ENCODE measurements at regions not wholly inside any gene's neighbourhood (a gene's known extent, or its start where the extent isn't known, plus 50 kb on each side); places are given as distances from the start of the nearest gene placed in this dataset.
"Not testable (repeated sequence)": the region's sequence is repeated elsewhere in the genome, so short reads cannot be mapped to it uniquely, and the experiment has no call there.

DNA sequence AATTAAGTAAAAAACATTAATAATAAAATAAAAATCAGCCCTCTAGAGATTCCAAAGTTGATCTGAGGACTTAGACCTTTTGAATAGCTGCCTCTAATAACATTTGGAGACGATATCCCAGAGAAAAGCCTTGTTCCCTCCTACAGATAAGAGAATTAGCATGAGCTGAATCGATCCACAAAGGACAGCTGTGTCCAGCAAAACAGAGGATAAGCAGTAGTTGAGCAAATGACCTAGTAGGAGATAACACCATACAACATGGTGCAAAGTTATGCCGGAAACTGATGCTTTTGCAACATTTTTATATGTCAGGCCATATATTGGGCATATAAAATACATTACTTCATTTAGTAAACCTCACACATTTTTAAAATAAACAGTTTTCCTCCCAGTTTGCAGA lies 212.2 kb upstream of the PRR16 start:
- no peak for DNase-seq

DNA sequence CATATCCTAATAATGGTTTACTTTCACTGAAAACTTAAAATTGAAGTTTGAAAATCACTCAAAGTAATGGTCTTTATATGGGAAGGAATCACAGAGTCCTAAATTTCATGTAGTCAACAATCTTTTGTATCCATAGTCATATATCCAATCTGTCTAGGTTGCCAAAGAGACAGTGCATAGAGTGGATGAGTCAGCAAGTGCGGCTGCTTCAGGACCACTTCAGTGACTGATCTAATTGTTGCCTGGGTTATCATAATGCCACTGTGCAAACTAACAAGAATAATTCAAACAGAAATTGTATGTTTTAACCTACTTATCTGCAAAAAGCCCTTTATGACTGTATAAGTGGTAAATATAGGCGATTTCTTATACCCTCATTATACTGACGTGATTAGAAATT lies 211.3 kb upstream of the PRR16 start:
- DNase-seq: no peak

DNA sequence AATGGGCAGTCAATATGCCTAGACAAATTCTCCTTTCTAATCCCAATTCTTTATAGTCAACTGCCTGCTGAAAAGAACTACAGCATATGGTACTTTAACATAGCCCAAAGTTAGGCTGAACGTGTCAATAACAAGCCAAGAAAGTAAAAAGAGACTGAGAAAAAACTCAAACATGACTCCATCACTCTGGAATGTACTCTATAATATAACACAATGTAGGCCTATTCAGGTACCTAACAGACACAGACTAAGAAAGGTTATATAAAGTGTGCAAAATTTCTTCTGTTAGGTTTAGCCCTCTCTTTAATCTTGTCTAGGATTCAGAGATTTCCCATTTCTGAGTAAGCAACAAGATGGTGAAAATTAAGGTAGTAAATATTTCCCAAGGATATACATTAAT lies 209.7 kb upstream of the PRR16 start:
- no peak for DNase-seq

DNA sequence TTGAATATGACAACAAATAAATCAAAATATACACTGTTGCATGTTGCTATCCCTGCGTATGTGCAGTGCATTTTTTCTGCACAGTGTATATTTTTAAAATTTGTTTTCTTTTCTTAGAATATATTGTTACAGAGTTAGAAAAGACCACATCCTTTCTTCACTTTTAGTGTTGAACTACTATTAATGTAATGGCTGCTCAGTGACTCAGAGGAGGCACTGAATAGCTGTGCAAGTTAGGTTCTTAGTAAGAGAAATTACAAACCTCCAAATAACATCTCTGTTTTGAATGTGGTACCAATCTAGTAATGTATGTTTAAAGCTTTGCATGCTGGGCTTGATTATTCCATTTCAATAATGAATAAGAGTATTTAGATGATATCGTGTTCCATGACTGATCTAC lies 208.9 kb upstream of the PRR16 start:
- DNase-seq: no peak

DNA sequence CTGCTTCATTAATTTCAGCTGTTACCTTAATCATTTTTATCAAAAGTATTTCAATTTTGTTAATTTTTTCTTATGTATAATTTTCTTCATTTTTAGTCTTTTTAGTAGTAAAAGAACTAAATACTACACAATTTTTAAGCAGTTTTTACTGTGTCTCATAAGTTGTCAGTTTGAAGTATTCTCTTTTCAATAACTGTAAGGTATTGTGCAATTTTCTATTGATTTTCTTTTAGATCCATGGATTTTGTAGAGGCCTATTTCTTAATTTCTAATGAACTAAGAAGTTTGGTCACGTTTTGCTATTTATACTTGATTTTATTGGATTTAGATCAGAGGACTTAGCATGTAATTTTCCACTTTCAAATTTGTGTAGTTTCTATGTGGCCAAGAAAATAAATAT lies 207.7 kb upstream of the PRR16 start:
- no peak for DNase-seq

DNA sequence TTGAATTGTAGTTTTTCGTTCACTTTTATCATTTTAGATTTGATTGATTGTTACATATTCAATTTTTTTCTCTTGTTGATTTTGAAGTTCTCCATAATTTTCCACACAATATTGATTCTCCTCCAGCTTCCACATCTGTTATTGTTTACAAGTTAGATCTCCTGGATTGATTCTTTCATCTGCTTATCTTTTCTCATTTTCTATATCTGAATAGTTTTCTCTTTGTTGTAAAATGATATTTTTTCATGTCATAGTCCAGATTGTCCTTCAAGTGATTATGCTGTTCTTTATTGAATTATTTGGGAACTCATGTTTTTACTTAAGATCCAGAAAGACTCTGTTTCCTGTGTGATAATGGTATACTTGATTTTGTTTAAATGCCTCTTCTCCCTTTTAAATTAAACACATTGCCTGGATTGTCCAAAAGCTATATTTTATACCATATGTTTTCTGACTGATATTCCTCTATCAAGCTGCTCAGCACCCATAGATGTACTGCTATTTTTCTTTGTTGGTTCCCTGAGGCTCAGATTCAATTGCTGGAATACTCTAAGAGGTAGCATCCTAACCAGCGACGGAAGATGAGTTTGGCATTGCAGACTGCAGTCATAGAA lies 206.6 kb upstream of the PRR16 start:
- no peak for DNase-seq

DNA sequence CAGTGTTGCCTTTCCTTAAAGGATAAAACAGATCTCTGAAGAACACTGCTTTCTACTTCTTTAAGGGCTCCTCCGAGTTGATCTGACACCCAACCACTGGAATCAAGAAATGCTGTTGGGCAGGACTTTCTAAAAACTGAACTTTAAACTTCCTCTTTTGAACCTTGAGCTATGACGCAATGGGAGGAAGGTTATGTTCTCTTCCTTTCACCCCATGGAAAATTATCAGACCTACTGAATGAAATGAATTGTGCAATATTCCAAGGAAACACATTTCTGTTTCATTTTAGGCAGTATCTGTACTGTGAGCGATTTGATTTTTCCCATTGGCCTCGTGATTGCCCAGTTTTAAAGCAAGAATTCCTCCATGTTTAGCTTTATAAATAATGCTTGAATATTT lies 206.0 kb upstream of the PRR16 start:
- no peak for DNase-seq

DNA sequence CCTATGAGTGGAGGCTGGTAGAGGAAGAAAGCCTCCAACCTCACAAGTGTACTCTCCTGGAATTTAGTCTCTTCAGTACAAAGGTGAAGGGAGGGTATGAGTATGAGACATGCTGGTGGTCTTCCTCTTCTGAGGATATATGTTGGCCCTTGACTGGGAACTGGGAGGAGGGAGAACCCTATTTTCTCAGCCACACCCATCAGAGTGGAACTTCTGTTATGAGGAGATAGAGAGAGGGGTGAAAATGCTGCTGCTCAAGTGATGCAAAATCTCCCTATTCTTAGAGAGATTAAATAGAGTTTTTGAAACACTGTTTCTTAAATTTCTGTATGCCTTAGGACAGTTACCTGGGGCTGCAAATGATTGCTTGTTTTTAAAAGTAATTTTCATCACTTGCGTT lies 203.4 kb upstream of the PRR16 start:
- no peak for DNase-seq

DNA sequence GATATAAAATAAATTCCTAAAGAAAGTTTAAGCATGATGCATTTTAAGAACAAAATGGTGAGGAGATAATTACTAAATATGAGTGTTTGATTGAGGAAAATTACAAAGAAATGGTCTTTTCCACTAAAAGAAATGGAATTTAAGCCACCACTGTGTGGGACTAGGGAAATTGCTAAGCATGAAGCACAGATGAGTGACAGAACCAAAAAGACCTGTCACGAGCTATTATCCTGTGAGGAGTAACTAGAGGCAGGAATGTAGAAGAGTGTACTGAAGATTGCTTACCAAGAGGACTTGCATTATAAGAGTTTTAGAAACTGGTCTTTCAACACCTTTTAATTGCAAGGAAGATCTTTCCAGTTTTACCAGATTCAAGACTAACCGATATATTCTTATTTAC lies 193.6 kb upstream of the PRR16 start:
- no peak for DNase-seq

DNA sequence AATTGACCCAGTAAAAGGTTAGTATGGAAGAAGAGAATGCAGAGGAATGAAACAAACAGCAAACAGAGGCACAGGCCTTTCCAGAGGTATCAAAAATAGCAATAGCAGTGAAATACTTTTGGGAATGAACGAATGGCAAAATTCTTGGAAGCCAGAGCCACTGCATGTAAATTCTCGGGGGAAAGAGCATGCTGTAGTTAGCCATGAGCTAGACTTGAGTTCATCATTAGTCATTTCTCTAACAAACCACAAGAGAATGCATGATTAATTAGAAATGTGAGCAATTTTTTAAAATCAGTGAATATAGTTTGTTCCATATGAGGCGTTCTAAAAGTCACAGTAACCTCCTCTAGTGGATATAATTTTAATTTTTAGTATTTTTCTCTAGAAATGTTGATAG lies 170.3 kb upstream of the PRR16 start:
- no peak for DNase-seq

DNA sequence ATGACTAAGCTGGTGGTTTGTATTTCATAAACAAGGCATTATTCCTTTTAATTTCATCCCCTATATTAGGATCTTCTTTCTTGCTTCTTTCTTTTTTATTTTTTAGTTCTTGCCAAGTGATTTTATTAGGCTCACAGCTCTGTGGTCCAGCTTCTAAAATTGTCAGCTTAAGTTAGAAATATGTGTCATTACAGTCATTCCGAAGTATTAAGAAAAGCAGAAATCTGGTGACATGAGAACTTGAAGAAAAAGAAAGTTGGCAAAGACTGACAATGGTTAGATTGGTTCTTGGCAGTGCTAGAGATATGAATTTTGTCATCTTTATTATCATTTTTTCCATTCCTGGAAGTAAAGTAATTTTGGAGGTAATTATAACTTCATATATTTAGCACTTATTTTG lies 166.5 kb upstream of the PRR16 start:
- DNase-seq: no peak

DNA sequence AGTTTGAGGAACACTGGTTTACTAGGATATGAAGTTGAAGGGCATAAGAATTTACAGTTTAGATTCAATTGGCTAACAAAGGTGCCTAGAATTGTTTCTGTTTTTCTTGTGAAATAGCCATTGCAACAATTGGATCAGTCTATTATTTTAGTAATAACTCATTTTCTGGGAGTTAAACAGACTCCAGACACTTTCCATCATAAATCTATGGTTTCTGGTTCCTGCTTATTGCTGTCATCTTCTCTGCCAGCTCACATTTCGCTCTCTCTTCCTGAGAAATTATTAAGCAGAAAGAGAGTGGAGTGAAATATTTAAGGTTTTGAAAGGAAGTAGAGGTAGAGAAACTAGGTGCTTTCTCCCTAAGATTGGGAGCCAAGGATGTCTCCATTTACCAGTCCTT lies 165.1 kb upstream of the PRR16 start:
- no peak for DNase-seq

DNA sequence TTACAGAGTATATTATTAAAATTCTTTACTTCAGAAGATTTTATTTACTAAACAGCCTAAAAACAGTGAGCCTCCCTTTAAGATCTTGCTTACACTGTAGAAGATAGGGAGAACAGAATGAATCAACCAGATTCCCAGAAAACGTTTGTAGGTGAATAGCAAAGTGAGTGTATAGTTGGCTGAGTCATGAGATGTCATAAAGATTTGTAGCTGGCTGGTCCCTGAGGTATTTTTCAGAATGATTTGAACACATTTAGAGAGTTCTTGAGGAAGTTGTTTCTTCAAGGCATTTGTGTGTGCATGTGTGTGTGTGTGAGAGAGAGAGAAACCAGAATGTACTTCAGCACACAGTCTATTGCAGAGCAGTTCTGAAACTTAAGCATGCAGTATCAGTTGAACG lies 159.4 kb upstream of the PRR16 start:
- no peak for DNase-seq

DNA sequence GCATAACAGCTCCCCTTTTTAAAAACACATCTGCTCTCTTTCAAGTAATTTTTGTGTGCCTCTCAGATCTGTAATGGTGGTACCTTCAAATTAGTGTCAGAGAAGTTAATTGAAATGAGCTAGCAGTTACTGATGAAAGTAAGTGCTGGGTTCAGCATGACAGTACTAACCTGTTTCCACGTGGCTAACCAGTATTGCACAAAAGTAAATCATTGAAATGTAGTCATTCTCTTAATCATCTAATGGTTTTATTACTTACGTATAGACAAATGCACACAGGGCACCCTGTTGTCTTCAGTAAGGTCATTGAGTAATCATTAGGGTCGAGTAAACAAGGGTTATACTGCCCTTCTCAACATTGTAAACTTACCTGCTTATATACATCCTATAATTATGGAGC lies 157.8 kb upstream of the PRR16 start:
- no peak for DNase-seq

DNA sequence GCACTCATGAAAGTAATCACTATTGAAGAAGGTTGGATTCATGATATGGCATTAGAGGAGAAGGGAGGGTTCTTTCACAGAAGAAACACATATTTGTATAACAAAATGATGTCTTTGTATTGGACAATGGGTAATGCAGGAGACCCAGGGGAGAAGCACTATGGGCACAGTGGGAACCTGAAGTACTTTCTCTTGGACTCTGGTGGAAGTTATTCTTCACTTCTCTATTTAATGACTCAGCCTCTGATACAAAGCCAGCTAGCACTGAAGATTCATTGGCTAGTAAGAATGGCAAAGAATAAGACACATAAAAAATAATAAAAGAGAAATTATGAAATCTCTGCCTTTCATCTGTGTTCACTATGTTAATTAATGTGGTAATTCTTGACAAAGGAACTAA lies 149.9 kb upstream of the PRR16 start:
- DNase-seq: no peak

DNA sequence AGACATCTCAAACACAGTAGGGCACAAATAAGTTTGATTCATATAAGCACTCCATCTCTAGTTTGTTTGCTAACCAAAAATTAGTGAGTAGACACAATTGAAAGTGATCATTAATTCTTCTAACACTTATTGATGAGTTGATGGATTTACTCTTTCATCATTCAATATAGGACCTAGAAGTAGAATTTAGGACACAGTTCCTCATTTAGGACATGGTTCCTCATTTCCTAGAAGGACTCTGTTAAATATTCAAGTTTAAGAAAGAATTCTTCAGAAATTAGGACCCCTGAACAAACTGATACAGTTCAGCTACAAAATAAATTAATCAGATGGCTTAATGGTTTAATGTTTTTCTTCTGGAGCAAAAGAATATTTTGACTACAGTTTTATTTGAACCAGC lies 143.5 kb upstream of the PRR16 start:
- DNase-seq: no peak

DNA sequence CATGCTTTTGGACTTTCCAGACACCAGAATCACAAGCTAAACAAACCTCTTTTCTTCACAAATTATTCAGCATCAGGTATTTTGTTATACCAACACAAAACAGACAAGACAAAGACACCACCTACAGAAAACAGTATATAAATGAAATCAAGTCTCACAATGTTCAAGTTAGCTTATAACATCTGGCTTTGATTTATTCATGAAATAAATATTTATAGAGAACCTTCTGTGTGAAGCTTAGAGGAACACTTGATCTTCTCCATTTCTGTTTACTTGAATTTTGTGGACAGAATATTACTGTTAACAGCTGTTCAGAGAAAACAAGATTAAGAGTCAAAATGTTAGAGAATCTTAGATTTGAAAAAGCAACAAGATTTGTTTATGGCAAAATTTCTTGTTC lies 137.4 kb upstream of the PRR16 start:
- no peak for DNase-seq

DNA sequence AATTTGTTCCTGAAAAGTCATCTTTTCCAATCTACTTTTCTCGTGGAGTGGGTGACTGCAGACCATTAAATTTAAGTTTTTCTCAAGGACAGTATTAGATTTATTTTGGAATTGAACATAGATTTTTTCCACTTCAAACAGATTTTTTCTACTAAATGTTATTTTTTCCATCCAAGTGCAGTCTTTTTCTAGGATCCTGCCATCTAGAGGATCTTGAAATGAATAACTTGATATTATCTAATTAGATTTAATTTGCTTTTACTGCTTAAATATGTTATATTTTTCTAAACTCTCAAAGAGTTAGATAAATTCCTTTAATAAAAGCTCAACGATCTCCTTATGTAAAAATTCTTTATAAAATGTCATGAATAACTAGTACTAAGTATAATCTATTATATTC lies 136.9 kb upstream of the PRR16 start:
- DNase-seq: no peak

DNA sequence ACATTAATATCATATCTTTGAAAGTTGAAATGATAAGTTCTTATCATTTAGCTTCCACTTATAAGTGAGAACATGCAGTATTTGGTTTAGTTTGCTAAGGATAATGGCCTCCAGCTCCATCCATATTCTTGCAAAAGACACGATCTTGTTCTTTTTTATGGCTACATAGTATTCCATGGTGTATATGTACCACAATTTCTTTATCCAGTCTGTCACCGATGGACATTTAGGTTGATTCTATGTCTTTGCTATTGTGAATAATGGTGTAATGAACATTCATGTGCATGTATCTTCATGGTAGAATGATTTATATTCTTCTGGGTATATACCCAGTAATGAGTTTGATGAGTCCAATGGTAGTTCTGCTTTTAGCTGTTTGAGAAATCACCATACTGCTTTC lies 135.0 kb upstream of the PRR16 start:
- no peak for DNase-seq

DNA sequence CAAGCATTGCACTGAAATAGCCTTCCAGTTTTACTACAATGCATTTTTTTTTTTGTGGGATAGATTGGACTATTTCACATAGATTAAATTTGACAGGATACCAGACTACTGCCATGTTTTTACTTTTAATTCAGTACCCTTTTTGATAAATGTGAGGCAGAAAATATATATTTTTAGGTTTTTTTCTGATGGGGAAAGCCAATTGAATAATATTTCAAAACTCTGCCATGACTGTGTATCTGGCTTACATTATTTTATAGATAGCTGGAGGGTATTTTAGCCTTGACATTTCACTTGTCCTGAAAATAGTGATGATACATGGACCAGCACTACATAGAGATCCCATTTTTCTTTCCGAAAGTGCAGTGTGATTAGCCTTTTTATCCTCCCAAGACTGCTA lies 133.5 kb upstream of the PRR16 start:
- no peak for DNase-seq

DNA sequence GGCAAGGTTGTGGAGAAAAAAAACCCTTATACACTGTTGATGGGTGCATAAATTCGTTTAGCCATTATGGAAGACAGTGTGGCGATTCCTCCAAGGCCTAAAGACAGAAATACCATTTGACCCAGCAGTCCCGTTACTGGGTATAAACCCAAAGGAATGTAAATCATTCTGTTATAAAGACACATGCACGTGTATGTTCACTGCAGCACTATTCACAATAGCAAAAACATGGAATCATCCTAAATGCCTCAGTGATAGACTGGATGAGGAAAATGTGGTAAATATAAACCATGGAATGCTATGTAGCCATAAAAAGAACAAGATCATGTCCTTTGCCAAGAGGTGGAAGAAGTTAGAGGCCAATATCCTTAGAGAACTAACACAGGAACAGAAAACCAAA lies 119.9 kb upstream of the PRR16 start:
- no peak for DNase-seq

DNA sequence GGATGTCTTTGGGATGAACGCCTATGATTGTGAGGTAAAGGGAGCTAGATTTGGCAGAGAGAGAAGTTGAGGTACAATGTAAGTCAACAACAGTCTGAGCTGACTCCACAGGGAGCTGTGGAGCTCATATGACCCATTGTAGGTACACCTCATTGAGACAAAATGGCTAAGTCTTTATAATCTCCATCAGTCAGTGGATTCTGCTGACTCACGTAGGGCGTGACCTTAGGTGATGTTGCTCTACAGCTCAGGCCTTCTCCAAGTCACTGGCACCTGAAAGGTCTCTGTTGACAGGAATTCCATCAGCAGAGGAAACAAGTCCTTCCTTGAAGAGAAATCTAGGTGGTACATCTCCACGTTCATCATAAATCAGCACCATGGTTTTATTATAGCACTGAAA lies 118.2 kb upstream of the PRR16 start:
- no peak for DNase-seq

DNA sequence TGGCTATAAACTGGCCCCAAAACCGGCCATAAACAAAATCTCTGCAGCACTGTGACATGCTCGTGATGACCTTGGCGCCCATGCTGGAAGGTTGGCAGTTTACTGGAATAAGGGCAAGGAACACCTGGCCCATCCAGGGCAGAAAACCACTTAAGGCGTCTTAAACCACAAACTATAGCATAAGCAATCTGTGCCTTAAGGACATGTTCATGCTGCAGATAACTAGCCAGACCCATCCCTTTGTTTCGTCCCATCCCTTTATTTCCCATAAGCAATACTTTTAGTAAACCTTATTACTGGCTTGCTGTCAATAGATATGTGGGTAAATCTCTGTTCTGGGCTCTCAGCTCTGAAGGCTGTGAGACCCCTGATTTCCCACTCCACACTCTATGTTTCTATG lies 113.0 kb upstream of the PRR16 start:
- DNase-seq: not testable (repeated sequence)

DNA sequence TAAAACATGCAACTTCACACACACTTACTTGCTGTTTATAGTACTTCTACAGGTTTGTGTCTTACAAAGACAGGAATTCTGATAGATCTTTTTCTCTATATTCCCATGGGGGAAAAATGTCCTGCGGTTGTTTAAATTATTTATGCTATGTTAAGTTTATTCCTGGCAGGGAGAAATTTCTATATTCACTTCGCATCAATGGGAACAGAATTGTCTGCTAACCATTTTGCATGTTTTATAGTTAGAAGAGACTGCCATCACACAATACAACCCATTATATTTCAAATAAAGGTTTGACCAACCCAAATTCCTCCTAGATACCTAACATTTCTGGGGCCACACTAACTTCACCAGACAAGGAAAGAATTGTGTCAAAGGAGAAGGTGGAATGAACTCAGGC lies 110.0 kb upstream of the PRR16 start:
- no peak for DNase-seq

DNA sequence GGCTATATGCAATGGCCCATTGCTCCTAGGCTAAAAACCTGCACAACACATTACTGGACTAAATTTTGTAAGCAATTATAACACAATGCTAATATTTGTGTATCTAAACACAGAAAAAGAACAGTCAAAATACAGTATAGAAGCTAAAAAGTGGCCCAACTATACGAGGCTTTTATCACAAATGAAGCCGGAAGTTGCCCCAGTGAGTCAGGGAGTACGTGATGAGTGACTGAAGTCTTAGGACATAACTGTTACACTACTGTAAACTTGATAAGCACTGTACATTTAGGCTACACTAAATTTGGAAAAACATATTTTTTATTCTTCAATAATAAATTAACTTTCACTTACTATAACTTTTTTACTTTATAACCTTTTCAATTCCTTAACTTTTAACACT lies 105.2 kb upstream of the PRR16 start:
- no peak for DNase-seq

DNA sequence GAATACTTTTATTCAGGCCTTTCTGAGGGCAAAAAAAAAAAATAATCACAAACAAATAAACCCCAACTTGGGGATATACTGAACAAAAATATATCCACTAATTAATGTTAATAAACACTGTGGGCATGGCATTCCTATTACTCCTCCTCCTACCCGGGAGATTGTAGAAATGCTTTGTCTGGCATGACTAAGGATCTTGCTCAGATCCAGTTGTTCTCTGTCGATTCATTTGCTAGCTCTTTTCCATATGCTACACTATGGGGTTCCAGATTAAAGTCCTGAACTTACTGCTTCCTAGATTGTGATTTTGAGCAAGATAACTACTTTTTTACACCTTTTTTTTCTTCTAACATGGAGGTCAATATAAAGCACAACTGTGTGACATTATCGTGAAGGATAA lies 102.2 kb upstream of the PRR16 start:
- DNase-seq: no peak
